Heart left ventricle (tissue), 16 donors: ENCODE measurements at regions not wholly inside any gene's neighbourhood (a gene's known extent, or its start where the extent isn't known, plus 50 kb on each side); places are given as distances from the start of the nearest gene placed in this dataset.

Source experiments
- ATAC-seq, 4 donors: fragments of 200-7000 bp; cut with Tn5 transposase; one replicate each; pipeline ENCODE4 v1.9.1; 2020 to 2022; ENCODE audit warnings: moderate library complexity in 4 of 4, mild to moderate bottlenecking in 3 of 4, moderate number of reproducible peaks in 1 of 4
- DNase-seq, 5 donors: peaks; one replicate each; pipeline ENCODE4 v3.0.0-alpha.2; 2020
- H3K27ac ChIP-seq, 12 donors: fragments of 200-600 bp; sonication (generic) in 4 of 12; one replicate each; pipeline versions ENCODE4 v1.5.0 to v1.8.0; 2016 to 2022; ENCODE audit warnings: mild to moderate bottlenecking in 2 of 12
- H3K27me3 ChIP-seq, 9 donors: fragments of 200-600 bp; sonication (generic) in 2 of 9; one replicate each; pipeline versions ENCODE4 v1.5.1 to v1.8.0; 2016 to 2022; ENCODE audit warnings: mild to moderate bottlenecking in 3 of 9
- H3K36me3 ChIP-seq, 9 donors: fragments of 200-600 bp; sonication (generic) in 2 of 9; one replicate each; pipeline versions ENCODE4 v1.5.0 to v1.8.0; 2018 to 2022; ENCODE audit warnings: mild to moderate bottlenecking in 2 of 9
- H3K4me1 ChIP-seq, 12 donors: fragments of 200-600 bp; sonication (generic) in 4 of 12; one replicate each; pipeline versions ENCODE4 v1.5.0 to v1.8.0; 2016 to 2022; ENCODE audit warnings: mild to moderate bottlenecking in 3 of 12
- H3K4me3 ChIP-seq, 12 donors: fragments of 200-600 bp; sonication (generic) in 4 of 12; one replicate each; pipeline versions ENCODE4 v1.5.0 to v1.8.0; 2017 to 2022; ENCODE audit warnings: mild to moderate bottlenecking in 9 of 12, moderate library complexity in 4 of 12
- H3K9me3 ChIP-seq, 12 donors: fragments of 200-600 bp; sonication (generic) in 4 of 12; one replicate each; pipeline versions ENCODE4 v1.5.0 to v1.8.0; 2016 to 2022; ENCODE audit warnings: mild to moderate bottlenecking in 1 of 12
- CTCF ChIP-seq, 12 donors: fragments of 200-600 bp; sonication (generic) in 4 of 12; IDR thresholded peaks; one replicate each; pipeline versions ENCODE4 v1.5.0 to v1.8.0; 2018 to 2022; ENCODE audit warnings: antibody characterized with exemption in 12 of 12, mild to moderate bottlenecking in 5 of 12
- POLR2A ChIP-seq, 2 donors: fragments of 450-650 bp; IDR thresholded peaks; one replicate each; pipeline ENCODE4 v1.6.1; 2017; ENCODE audit warnings: antibody characterized with exemption in 2 of 2, mild to moderate bottlenecking in 2 of 2, moderate library complexity in 2 of 2
- WGBS, 4 donors: extraction: QIAGEN DNeasy Blood & Tissue Kit in 2 of 4; methylation state at CpG; one replicate each; pipeline versions ENCODE4 v1.1.5 to v1.1.7; 2013 to 2018; 5-methylcytosine and 5-hydroxymethylcytosine counted together
- intact Hi-C, 10 donors: fragments of 100-400 bp; cut with DNase I; formaldehyde crosslinking; loops; one replicate each; pipeline versions ENCODE4 v1.11.1 to v1.14.2; 2022
- donor health status: ischemic (EF 13 %, LVEDD 7.1; RV severe dilation, severe dysfunction).
- donor health status: healthy with polysubstance abuse.
- donor health status: DM: no; HTN: yes; CAD: no.
- donor health status: DM: no; HTN: no; CAD: no.
- donor health status: ischemic (EF 25% LVEDD 6.9; RV normal size, moderate dysfunction).
- donor health status: ischemic (EF 25% LVEDD 5.7; RV mildly dilated, moderate dysfunction).
- donor health status: healthy.
- donor health status: DM: yes; HTN: yes; CAD: no.
- donor health status: ischemic (EF 35%, LVEDD 5.7; RV mildly dilated, moderate dysfunction).
- donor health status: nonischemic (EF 11% LVEDD 7.7; RV severe dilation, severe dysfunction).
- donor health status: DM: yes; HTN: yes; CAD: no.
- donor health status: PGD.
- donor health status: ischemic (EF 29% LVEDD 5.4; RV normal size, mild dysfunction).
- donor health status: nonischemic (EF 23%, LVEDD 6.1; RV moderate dilation, normal function).

GRCh38 chr20:22496817-22497216, 87.6 kb downstream of the FOXA2 start:
- no peaks in the 10 kb centered on the region for H3K9me3 ChIP-seq
- 77 to 83% (median 79%) methylated on average over 3 of the region's 3 CpGs for WGBS, 4 donors
- ATAC-seq (no peak), DNase-seq (no peak)
- intact Hi-C loops = no loop called here
- no peak for TF ChIP-seq POLR2A (IDR thresholded peaks at IDR 0.05)
- no peak for TF ChIP-seq CTCF (IDR thresholded peaks at IDR 0.05)
- peaks cover 0 to 34% (median 5%) of the 10 kb centered on the region in 9 donors for H3K27me3 ChIP-seq
- H3K4me3 ChIP-seq = no peak overlapping the region
- H3K27ac ChIP-seq = no peak overlapping the region
- no peaks in the 10 kb centered on the region for H3K4me1 ChIP-seq
- H3K36me3 ChIP-seq = no peaks in the 10 kb centered on the region

GRCh38 chr20:22495789-22496188, 88.6 kb downstream of the FOXA2 start:
- WGBS, 4 donors = 64 to 73% (median 69%) methylated on average over 2 of the region's 2 CpGs
- intact Hi-C loops = no loop called here
- ATAC-seq (no peak), DNase-seq (no peak)
- no peaks in the 10 kb centered on the region for H3K36me3 ChIP-seq
- H3K27me3 ChIP-seq = peaks cover 0 to 38% (median 9%) of the 10 kb centered on the region in 9 donors
- H3K27ac ChIP-seq = no peak overlapping the region
- no peaks in the 10 kb centered on the region for H3K4me1 ChIP-seq
- H3K9me3 ChIP-seq = no peaks in the 10 kb centered on the region
- TF ChIP-seq POLR2A (IDR thresholded peaks at IDR 0.05) (no peak), CTCF (IDR thresholded peaks at IDR 0.05) (no peak)
- H3K4me3 ChIP-seq = no peak overlapping the region

- TF ChIP-seq POLR2A (IDR thresholded peaks at IDR 0.05) = no peak
- no peak for TF ChIP-seq CTCF (IDR thresholded peaks at IDR 0.05)
Measured at GRCh38 chr20:22495172-22495571, 89.2 kb downstream of the FOXA2 start.

GRCh38 chr20:22492497-22492896, 91.9 kb downstream of the FOXA2 start:
- no peak for DNase-seq
- Histone ChIP-seq H3K4me1 (no peaks in the 10 kb centered on the region), H3K9me3 (no peaks in the 10 kb centered on the region), H3K4me3 (no peak overlapping the region), H3K36me3 (no peaks in the 10 kb centered on the region), H3K27ac (no peak overlapping the region), H3K27me3 (peaks cover 0 to 54% (median 12%) of the 10 kb centered on the region in 9 donors)
- intact Hi-C loops = no loop called here
- 68 to 82% (median 75%) methylated on average over 2 of the region's 2 CpGs for WGBS, 4 donors
- TF ChIP-seq POLR2A (IDR thresholded peaks at IDR 0.05) (no peak), CTCF (IDR thresholded peaks at IDR 0.05) (no peak)
- no peak for ATAC-seq

More at GRCh38 chr20:22495172-22495571, 89.2 kb downstream of the FOXA2 start:
- DNase-seq = no peak
- no peaks in the 10 kb centered on the region for H3K36me3 ChIP-seq
- intact Hi-C loops = no loop called here
- no peak overlapping the region for H3K4me3 ChIP-seq
- no peaks in the 10 kb centered on the region for H3K4me1 ChIP-seq
- no peak for ATAC-seq
- no peaks in the 10 kb centered on the region for H3K9me3 ChIP-seq
- H3K27me3 ChIP-seq = peaks cover 0 to 44% (median 15%) of the 10 kb centered on the region in 9 donors
- H3K27ac ChIP-seq = no peak overlapping the region
- 61 to 79% (median 70%) methylated on average over 2 of the region's 2 CpGs for WGBS, 4 donors
